ENCODE measurements at regions not wholly inside any gene's neighbourhood (a gene's known extent, or its start where the extent isn't known, plus 50 kb on each side); places are given as distances from the start of the nearest gene placed in this dataset.

GRCh38 chr5:108660291-108660690, 87.4 kb upstream of the FER start:
- peak in 1 of 2 experiments; percentile 1 for DNase-seq (ENCODE audit: low read depth in 1 of 2, low spot score in 1 of 2)
- no peaks in the 10 kb centered on the region for H3K27me3 ChIP-seq (ENCODE audit: insufficient read depth, poor library complexity, severe bottlenecking)
- TF ChIP-seq POLR2AphosphoS5 (IDR thresholded peaks at IDR 0.05; ENCODE audit: low read depth) (no peak), REST (IDR thresholded peaks at IDR 0.05; ENCODE audit: insufficient replicate concordance, low read depth) (no peak), GABPA (IDR thresholded peaks at IDR 0.05; ENCODE audit: low read depth) (no peak), SPI1 (IDR thresholded peaks at IDR 0.05; ENCODE audit: borderline replicate concordance, low read depth) (peak; percentile 6; the same call in 1 of the 2 replicates)
- TF ChIP-seq, protein P1, sequence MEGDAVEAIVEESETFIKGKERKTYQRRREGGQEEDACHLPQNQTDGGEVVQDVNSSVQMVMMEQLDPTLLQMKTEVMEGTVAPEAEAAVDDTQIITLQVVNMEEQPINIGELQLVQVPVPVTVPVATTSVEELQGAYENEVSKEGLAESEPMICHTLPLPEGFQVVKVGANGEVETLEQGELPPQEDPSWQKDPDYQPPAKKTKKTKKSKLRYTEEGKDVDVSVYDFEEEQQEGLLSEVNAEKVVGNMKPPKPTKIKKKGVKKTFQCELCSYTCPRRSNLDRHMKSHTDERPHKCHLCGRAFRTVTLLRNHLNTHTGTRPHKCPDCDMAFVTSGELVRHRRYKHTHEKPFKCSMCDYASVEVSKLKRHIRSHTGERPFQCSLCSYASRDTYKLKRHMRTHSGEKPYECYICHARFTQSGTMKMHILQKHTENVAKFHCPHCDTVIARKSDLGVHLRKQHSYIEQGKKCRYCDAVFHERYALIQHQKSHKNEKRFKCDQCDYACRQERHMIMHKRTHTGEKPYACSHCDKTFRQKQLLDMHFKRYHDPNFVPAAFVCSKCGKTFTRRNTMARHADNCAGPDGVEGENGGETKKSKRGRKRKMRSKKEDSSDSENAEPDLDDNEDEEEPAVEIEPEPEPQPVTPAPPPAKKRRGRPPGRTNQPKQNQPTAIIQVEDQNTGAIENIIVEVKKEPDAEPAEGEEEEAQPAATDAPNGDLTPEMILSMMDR (IDR thresholded peaks at IDR 0.05; ENCODE audit: insufficient read depth, low read length), result no peak
- H3K27ac ChIP-seq (replicated peaks), result no peak overlapping the region
- H3K4me3 ChIP-seq (replicated peaks; ENCODE audit: insufficient read depth, low read length), result no peak overlapping the region

GRCh38 chr5:108659531-108659930, 88.2 kb upstream of the FER start:
- TF ChIP-seq SPI1 (IDR thresholded peaks at IDR 0.05; ENCODE audit: borderline replicate concordance, low read depth) (no peak), REST (IDR thresholded peaks at IDR 0.05; ENCODE audit: insufficient replicate concordance, low read depth) (no peak), POLR2AphosphoS5 (IDR thresholded peaks at IDR 0.05; ENCODE audit: low read depth) (no peak), GABPA (IDR thresholded peaks at IDR 0.05; ENCODE audit: low read depth) (no peak)
- TF ChIP-seq, protein P1 (IDR thresholded peaks at IDR 0.05; ENCODE audit: insufficient read depth, low read length), result no peak
- Histone ChIP-seq H3K27me3 (ENCODE audit: insufficient read depth, poor library complexity, severe bottlenecking) (no peaks in the 10 kb centered on the region), H3K27ac (replicated peaks) (no peak overlapping the region), H3K4me3 (replicated peaks; ENCODE audit: insufficient read depth, low read length) (no peak overlapping the region)
- DNase-seq (ENCODE audit: low read depth in 1 of 2, low spot score in 1 of 2), result no peak

- DNase-seq (ENCODE audit: low read depth in 1 of 2, low spot score in 1 of 2), result no peak
- no peak for TF ChIP-seq SPI1 (IDR thresholded peaks at IDR 0.05; ENCODE audit: borderline replicate concordance, low read depth)
- no peak for TF ChIP-seq GABPA (IDR thresholded peaks at IDR 0.05; ENCODE audit: low read depth)
- no peak for TF ChIP-seq REST (IDR thresholded peaks at IDR 0.05; ENCODE audit: insufficient replicate concordance, low read depth)
- no peaks in the 10 kb centered on the region for H3K27me3 ChIP-seq (ENCODE audit: insufficient read depth, poor library complexity, severe bottlenecking)
- H3K4me3 ChIP-seq (replicated peaks; ENCODE audit: insufficient read depth, low read length), result no peak overlapping the region
- no peak overlapping the region for H3K27ac ChIP-seq (replicated peaks)
Measured at GRCh38 chr5:108655750-108656450, 91.8 kb upstream of the FER start.

All from HL-60 (cell line).